HL-60 (cell line): ENCODE measurements at regions not wholly inside any gene's neighbourhood (a gene's known extent, or its start where the extent isn't known, plus 50 kb on each side); places are given as distances from the start of the nearest gene placed in this dataset.

Experiments
- POLR2AphosphoS5 ChIP-seq: IDR thresholded peaks from 2 replicates; pipeline ENCODE4 v1.6.1; 2012; ENCODE audit warnings: low read depth
- SPI1 ChIP-seq: IDR thresholded peaks from 2 replicates; pipeline ENCODE4 v1.6.1; 2012; ENCODE audit warnings: low read depth, mild to moderate bottlenecking, borderline replicate concordance
- TF ChIP-seq, protein P1 (sequence below): IDR thresholded peaks from one replicate; pipeline ENCODE4 v1.5.1; 2011; ENCODE audit warnings: low read length, control low read depth, inconsistent platforms; ENCODE audit not compliant: insufficient read depth

DNA sequence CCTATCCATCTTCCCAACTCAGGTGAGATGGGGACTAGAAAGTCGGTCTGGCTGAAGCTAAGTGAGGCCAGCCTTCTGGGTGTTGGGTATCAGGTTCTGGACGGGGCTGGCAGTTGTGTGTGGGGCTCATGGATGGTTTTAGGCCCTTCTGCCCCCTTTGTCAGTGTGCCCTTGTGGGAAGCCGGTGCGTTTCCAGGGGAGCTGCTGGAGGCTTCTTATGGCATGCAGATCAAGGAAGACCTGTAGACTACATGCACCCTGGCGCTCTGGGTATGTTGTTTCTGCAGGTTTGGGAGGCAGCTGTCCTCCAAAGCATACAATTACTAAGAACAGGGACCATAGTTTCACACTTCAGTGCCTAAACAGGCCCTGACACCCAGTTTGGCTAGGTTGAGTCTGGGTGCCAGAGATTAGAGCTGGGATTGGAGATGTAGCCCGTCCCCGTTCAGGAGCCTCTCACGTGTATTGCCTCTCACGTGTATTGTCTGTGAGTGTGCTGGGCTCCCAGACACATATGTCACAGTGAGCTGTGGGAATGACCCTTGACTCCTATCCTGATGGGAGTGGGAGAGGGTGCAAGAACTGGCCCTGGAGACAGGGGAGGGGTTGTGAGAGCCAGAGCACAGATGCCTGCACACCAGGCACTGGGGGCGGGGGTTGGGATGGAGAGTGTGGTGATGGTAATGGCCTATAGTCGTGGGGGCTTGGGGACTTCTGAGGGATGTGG lies 84.4 kb downstream of the SLC25A47 start:
- TF ChIP-seq, protein P1, sequence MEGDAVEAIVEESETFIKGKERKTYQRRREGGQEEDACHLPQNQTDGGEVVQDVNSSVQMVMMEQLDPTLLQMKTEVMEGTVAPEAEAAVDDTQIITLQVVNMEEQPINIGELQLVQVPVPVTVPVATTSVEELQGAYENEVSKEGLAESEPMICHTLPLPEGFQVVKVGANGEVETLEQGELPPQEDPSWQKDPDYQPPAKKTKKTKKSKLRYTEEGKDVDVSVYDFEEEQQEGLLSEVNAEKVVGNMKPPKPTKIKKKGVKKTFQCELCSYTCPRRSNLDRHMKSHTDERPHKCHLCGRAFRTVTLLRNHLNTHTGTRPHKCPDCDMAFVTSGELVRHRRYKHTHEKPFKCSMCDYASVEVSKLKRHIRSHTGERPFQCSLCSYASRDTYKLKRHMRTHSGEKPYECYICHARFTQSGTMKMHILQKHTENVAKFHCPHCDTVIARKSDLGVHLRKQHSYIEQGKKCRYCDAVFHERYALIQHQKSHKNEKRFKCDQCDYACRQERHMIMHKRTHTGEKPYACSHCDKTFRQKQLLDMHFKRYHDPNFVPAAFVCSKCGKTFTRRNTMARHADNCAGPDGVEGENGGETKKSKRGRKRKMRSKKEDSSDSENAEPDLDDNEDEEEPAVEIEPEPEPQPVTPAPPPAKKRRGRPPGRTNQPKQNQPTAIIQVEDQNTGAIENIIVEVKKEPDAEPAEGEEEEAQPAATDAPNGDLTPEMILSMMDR = no peak
- no peak for TF ChIP-seq POLR2AphosphoS5
- no peak for TF ChIP-seq SPI1
